Loucy (cell line): ENCODE measurements at regions not wholly inside any gene's neighbourhood (a gene's known extent, or its start where the extent isn't known, plus 50 kb on each side); places are given as distances from the start of the nearest gene placed in this dataset.

Source experiments
- H2AFZ ChIP-seq: fragments of 200-600 bp; sonication (generic); 2 replicates; pipeline ENCODE4 v1.6.0; 2016; ENCODE audit warnings: antibody characterized with exemption, mild to moderate bottlenecking, low read length, moderate library complexity
- H3F3A ChIP-seq: fragments of 200-600 bp; 2 replicates; pipeline ENCODE4 v1.6.0; 2016; ENCODE audit warnings: antibody characterized with exemption, low read depth, mild to moderate bottlenecking
- H3K27me3 ChIP-seq: fragments of 200-600 bp; sonication (generic); 2 replicates; pipeline ENCODE4 v1.6.1; 2014; ENCODE audit warnings: low read length, mild to moderate bottlenecking; ENCODE audit not compliant: insufficient read depth, poor library complexity, severe bottlenecking
- H3K36me3 ChIP-seq: fragments of 200-600 bp; sonication (generic); 2 replicates; pipeline ENCODE4 v1.6.1; 2016; ENCODE audit warnings: low read length; ENCODE audit not compliant: insufficient read depth
- H3K4me1 ChIP-seq: fragments of 200-600 bp; sonication (generic); 2 replicates; pipeline ENCODE4 v1.5.1; 2014; ENCODE audit warnings: low read length, mild to moderate bottlenecking; ENCODE audit not compliant: insufficient read depth, poor library complexity, severe bottlenecking
- H3K4me2 ChIP-seq: fragments of 200-600 bp; sonication (generic); 2 replicates; pipeline ENCODE4 v1.6.0; 2014; ENCODE audit warnings: antibody characterized with exemption, low read length, low read depth, mild to moderate bottlenecking; ENCODE audit not compliant: poor library complexity, severe bottlenecking
- H3K4me3 ChIP-seq: fragments of 200-600 bp; sonication (generic); 2 replicates; pipeline ENCODE4 v1.5.1; 2014; ENCODE audit warnings: low read length, mild to moderate bottlenecking, mixed read lengths; ENCODE audit not compliant: poor library complexity, severe bottlenecking
- H3K79me2 ChIP-seq: fragments of 200-600 bp; sonication (generic); 2 replicates; pipeline ENCODE4 v1.6.1; 2014; ENCODE audit warnings: low read length; ENCODE audit not compliant: insufficient read depth
- H3K9ac ChIP-seq: fragments of 200-600 bp; sonication (generic); 2 replicates; pipeline ENCODE4 v1.6.0; 2014; ENCODE audit warnings: mild to moderate bottlenecking, low read depth, low read length, moderate library complexity; ENCODE audit not compliant: poor library complexity, severe bottlenecking
- H3K9me2 ChIP-seq: fragments of 200-600 bp; sonication (generic); replicated peaks from 2 replicates; pipeline ENCODE4 v1.6.1; 2016; ENCODE audit warnings: low read depth, low read length, mixed read lengths
- H3K9me3 ChIP-seq: fragments of 200-600 bp; sonication (generic); 2 replicates; pipeline ENCODE4 v1.6.1; 2014; ENCODE audit warnings: mild to moderate bottlenecking, antibody characterized with exemption, low read length, low read depth; ENCODE audit not compliant: insufficient read depth
- H4K20me1 ChIP-seq: fragments of 200-600 bp; sonication (generic); 2 replicates; pipeline ENCODE4 v1.6.0; 2014; ENCODE audit warnings: antibody characterized with exemption, low read length, mild to moderate bottlenecking; ENCODE audit not compliant: insufficient read depth, poor library complexity, severe bottlenecking
- EZH2phosphoT487 ChIP-seq: fragments of 200-600 bp; IDR thresholded peaks from 2 replicates; pipeline ENCODE4 v1.6.1; 2018; ENCODE audit warnings: antibody characterized with exemption, mild to moderate bottlenecking, moderate library complexity, borderline replicate concordance
- TF ChIP-seq, protein P1 (sequence below): fragments of 200-600 bp; sonication (generic); conservative IDR thresholded peaks from 2 replicates; pipeline ENCODE4 v1.5.1; 2014; ENCODE audit warnings: mild to moderate bottlenecking, antibody characterized with exemption, low read length

GRCh38 chr6:121000381-121000780, 333.9 kb downstream of the TBC1D32 start:
- Histone ChIP-seq H4K20me1 (no peaks in the 10 kb centered on the region), H3K4me2 (peak overlapping the region; percentile 49), H3K4me3 (peak overlapping the region; percentile 32), H2AFZ (no peak overlapping the region; the same call in 1 of the 2 replicates), H3K36me3 (no peaks in the 10 kb centered on the region), H3K9ac (no peak overlapping the region), H3K9me2 (no peaks in the 10 kb centered on the region), H3K27me3 (no peaks in the 10 kb centered on the region), H3K9me3 (no peaks in the 10 kb centered on the region), H3K79me2 (no peaks in the 10 kb centered on the region), H3F3A (no peaks in the 10 kb centered on the region), H3K4me1 (peaks cover 7% of the 10 kb centered on the region)
- TF ChIP-seq, protein P1, sequence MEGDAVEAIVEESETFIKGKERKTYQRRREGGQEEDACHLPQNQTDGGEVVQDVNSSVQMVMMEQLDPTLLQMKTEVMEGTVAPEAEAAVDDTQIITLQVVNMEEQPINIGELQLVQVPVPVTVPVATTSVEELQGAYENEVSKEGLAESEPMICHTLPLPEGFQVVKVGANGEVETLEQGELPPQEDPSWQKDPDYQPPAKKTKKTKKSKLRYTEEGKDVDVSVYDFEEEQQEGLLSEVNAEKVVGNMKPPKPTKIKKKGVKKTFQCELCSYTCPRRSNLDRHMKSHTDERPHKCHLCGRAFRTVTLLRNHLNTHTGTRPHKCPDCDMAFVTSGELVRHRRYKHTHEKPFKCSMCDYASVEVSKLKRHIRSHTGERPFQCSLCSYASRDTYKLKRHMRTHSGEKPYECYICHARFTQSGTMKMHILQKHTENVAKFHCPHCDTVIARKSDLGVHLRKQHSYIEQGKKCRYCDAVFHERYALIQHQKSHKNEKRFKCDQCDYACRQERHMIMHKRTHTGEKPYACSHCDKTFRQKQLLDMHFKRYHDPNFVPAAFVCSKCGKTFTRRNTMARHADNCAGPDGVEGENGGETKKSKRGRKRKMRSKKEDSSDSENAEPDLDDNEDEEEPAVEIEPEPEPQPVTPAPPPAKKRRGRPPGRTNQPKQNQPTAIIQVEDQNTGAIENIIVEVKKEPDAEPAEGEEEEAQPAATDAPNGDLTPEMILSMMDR = no peak
- TF ChIP-seq EZH2phosphoT487 = no peak

- no peaks in the 10 kb centered on the region for H3K9me3 ChIP-seq
- H4K20me1 ChIP-seq = no peaks in the 10 kb centered on the region
- no peaks in the 10 kb centered on the region for H3F3A ChIP-seq
- peaks cover 7% of the 10 kb centered on the region for H3K4me1 ChIP-seq
- H3K9me2 ChIP-seq = no peaks in the 10 kb centered on the region
- H3K4me3 ChIP-seq = no peak overlapping the region
- no peak overlapping the region for H3K4me2 ChIP-seq
- H3K9ac ChIP-seq = no peak overlapping the region
- TF ChIP-seq, protein P1 = no peak
- TF ChIP-seq EZH2phosphoT487 = no peak
- no peaks in the 10 kb centered on the region for H3K79me2 ChIP-seq
- H3K27me3 ChIP-seq = no peaks in the 10 kb centered on the region
- no peaks in the 10 kb centered on the region for H3K36me3 ChIP-seq
- no peak overlapping the region for H2AFZ ChIP-seq
These were observed 337.9 kb downstream of the TBC1D32 start for GRCh38 chr6:120996340-120996739.

DNA sequence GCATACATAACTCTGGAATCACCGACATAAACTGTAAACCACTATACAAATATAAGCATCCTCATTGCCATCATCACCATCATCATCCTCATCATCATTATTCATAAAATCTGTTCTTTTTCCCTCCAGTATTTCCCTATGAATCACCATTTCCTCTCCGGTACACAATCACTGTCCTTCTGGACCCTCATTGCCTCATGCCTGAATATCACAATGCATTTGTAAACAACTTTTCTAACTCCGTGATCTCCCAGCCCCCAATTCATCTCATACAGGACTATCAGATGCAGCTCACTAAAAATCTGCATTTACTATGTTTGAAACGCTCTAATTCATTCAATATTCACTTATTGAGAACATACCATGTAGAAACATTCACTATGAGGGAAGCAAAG, 339.7 kb downstream of the TBC1D32 start:
- Histone ChIP-seq H3K79me2 (no peaks in the 10 kb centered on the region), H3K27me3 (no peaks in the 10 kb centered on the region), H3K9me3 (no peaks in the 10 kb centered on the region), H3K4me2 (no peak overlapping the region), H3K4me1 (no peaks in the 10 kb centered on the region), H3K9me2 (no peaks in the 10 kb centered on the region), H2AFZ (no peak overlapping the region), H3K4me3 (no peak overlapping the region), H4K20me1 (no peaks in the 10 kb centered on the region), H3K9ac (no peak overlapping the region), H3F3A (no peaks in the 10 kb centered on the region), H3K36me3 (no peaks in the 10 kb centered on the region)
- no peak for TF ChIP-seq EZH2phosphoT487
- TF ChIP-seq, protein P1 = no peak
